K562 (cell line): ENCODE measurements at regions not wholly inside any gene's neighbourhood (a gene's known extent, or its start where the extent isn't known, plus 50 kb on each side); places are given as distances from the start of the nearest gene placed in this dataset.

Experiments used
- ATAC-seq: fragments of 200-7000 bp; cut with Tn5 transposase; 3 replicates; pipeline ENCODE4 v1.9.1; 2020; ENCODE audit warnings: moderate library complexity
- BruUV-seq: library from RNA; stranded (reverse); fragments of 400-500 nt; replicated peaks from 2 replicates; lab custom pipeline; 2021; lab: Mats Ljungman, UMichigan
- CTCF ChIA-PET: fragments of 300-600 bp; formaldehyde crosslinking; extraction: SDS; loops from one replicate; lab custom pipeline; 2021; ENCODE audit warnings: low intra/inter-chr PET ratio; lab: Yijun Ruan, JAX
- POLR2A ChIA-PET: fragments of 300-600, 350-650 bp; sonication (Branson Sonifier 250); formaldehyde crosslinking; extraction: SDS; loops from one replicate; lab custom pipeline; 2021; ENCODE audit warnings: antibody characterized with exemption, inconsistent platforms; lab: Yijun Ruan, JAX
- DNase-seq, 4 experiments: peaks; one replicate each; pipeline versions ENCODE4 v3.0.0 to v3.0.0-alpha.2; 2011 to 2018; ENCODE audit warnings: low spot score in 3 of 4, mixed read lengths in 3 of 4; ENCODE audit errors: extremely low read depth in 1 of 4
- FAIRE-seq: peaks from 2 replicates; lab custom pipeline; 2011; peaks lifted over from hg19 to GRCh38; lab: Jason Lieb, UNC
- H2AFZ ChIP-seq: 2 replicates; pipeline ENCODE4 v1.6.0; 2011; ENCODE audit warnings: low read depth, low read length, control low read depth, inconsistent platforms
- H3K27ac ChIP-seq: fragments of 200-600 bp; 3 replicates; pipeline ENCODE4 v1.8.0; 2011; ENCODE audit warnings: low read depth, mild to moderate bottlenecking, control low read depth, inconsistent platforms, low read length, moderate library complexity, mixed read lengths; ENCODE audit errors: extremely low read depth
- H3K27me3 ChIP-seq, 2 experiments: fragments of 300-600 bp in 1 of 2; 2 replicates in 1 of 2; 3 replicates in 1 of 2; pipeline versions ENCODE4 v1.6.0 to v1.8.0; 2011; ENCODE audit warnings: inconsistent platforms in 2 of 2, low read length in 2 of 2, mild to moderate bottlenecking in 1 of 2, mixed read lengths in 1 of 2, moderate library complexity in 1 of 2; ENCODE audit not compliant: control insufficient read depth in 2 of 2, insufficient read depth in 2 of 2
- H3K36me3 ChIP-seq: fragments of 300-600 bp; 3 replicates; pipeline ENCODE4 v1.8.0; 2011; ENCODE audit warnings: mild to moderate bottlenecking, low read length, inconsistent platforms; ENCODE audit not compliant: control insufficient read depth, insufficient read depth
- H3K4me1 ChIP-seq, 2 experiments: fragments of 200-600 bp in 1 of 2; replicated peaks in 1 of 2; 2 replicates in 1 of 2; 3 replicates in 1 of 2; pipeline versions ENCODE4 v1.5.1 to v1.8.0; 2011; ENCODE audit warnings: inconsistent platforms in 2 of 2, low read length in 2 of 2, mild to moderate bottlenecking in 1 of 2, mixed read lengths in 1 of 2, moderate library complexity in 1 of 2; ENCODE audit not compliant: control insufficient read depth in 2 of 2, insufficient read depth in 2 of 2
- H3K4me2 ChIP-seq: 2 replicates; pipeline ENCODE4 v1.6.1; 2011; ENCODE audit warnings: low read length, control low read depth, inconsistent platforms, mixed read lengths; ENCODE audit not compliant: insufficient read depth
- H3K4me3 ChIP-seq: fragments of 200-600 bp; sonication (generic), shearing (Covaris generic); 2 replicates; pipeline ENCODE4 v1.5.1; 2016; ENCODE audit warnings: control low read depth, inconsistent platforms
- H3K79me2 ChIP-seq: fragments of 200-600 bp; 3 replicates; pipeline ENCODE4 v1.8.0; 2011; ENCODE audit warnings: low read length, inconsistent platforms; ENCODE audit not compliant: control insufficient read depth, insufficient read depth
- H3K9ac ChIP-seq, 2 experiments: 2 replicates each; pipeline versions ENCODE4 v1.6.0 to v1.6.1; 2011; ENCODE audit warnings: low read depth in 2 of 2, low read length in 2 of 2, control low read depth in 1 of 2, inconsistent platforms in 1 of 2, mild to moderate bottlenecking in 1 of 2, mixed read lengths in 1 of 2; ENCODE audit not compliant: insufficient read depth in 1 of 2
- H3K9me1 ChIP-seq: one replicate; pipeline ENCODE4 v1.6.0; 2011; ENCODE audit warnings: inconsistent platforms, mild to moderate bottlenecking, low read length, moderate library complexity; ENCODE audit not compliant: control insufficient read depth, insufficient read depth
- H3K9me3 ChIP-seq: replicated peaks from 2 replicates; pipeline ENCODE4 v1.5.1; 2011; ENCODE audit warnings: low read depth, low read length, inconsistent platforms; ENCODE audit not compliant: control insufficient read depth, insufficient read depth
- H4K20me1 ChIP-seq: replicated peaks from 2 replicates; pipeline ENCODE4 v1.6.1; 2011; ENCODE audit warnings: low read length, inconsistent platforms, mixed read lengths; ENCODE audit not compliant: control insufficient read depth, insufficient read depth
- AFF4 ChIP-seq: sonication (generic); formaldehyde crosslinking; IDR thresholded peaks from 2 replicates; pipeline ENCODE4 v1.8.0; 2023; ENCODE audit warnings: mild to moderate bottlenecking, missing genetic modification reagents
- DNMT1 ChIP-seq: fragments of 450-650 bp; IDR thresholded peaks from 2 replicates; pipeline ENCODE4 v1.6.1; 2016; ENCODE audit warnings: antibody characterized with exemption, mild to moderate bottlenecking
- KAT7 ChIP-seq: sonication (generic); formaldehyde crosslinking; IDR thresholded peaks from 2 replicates; pipeline ENCODE4 v1.8.0; 2022; ENCODE audit warnings: missing genetic modification reagents, mild to moderate bottlenecking, borderline replicate concordance
- SP2 ChIP-seq: IDR thresholded peaks from 2 replicates; pipeline ENCODE4 v1.6.1; 2011; ENCODE audit warnings: mild to moderate bottlenecking, low read depth, low read length, moderate library complexity; ENCODE audit not compliant: poor library complexity, severe bottlenecking; ENCODE audit errors: extremely low read depth
- SRSF7 ChIP-seq: fragments of 200-400 bp; formaldehyde crosslinking; optimal IDR thresholded peaks from 2 replicates; pipeline ENCODE3; 2017; ENCODE audit warnings: mild to moderate bottlenecking, low read depth, low read length
- STAT5B ChIP-seq: fragments of 250-450 bp; sonication (Bioruptor Pico); IDR thresholded peaks from 2 replicates; pipeline ENCODE4 v1.8.0; 2021; ENCODE audit warnings: mild to moderate bottlenecking, inconsistent platforms
- TAF15 ChIP-seq: fragments of 200-400 bp; formaldehyde crosslinking; IDR thresholded peaks from 2 replicates; pipeline ENCODE4 v1.6.1; 2017; ENCODE audit warnings: mild to moderate bottlenecking, low read depth, low read length, moderate library complexity
- ZZZ3 ChIP-seq: fragments of 450-650 bp; IDR thresholded peaks from 2 replicates; pipeline ENCODE4 v1.6.1; 2016; ENCODE audit warnings: antibody characterized with exemption, mild to moderate bottlenecking, moderate library complexity
- WGBS: fragments of 100-300 bp; shearing (Covaris generic); methylation state at CpG from one replicate; pipeline ENCODE4 v1.1.6; 2016; ENCODE audit warnings: low coverage, mixed read lengths; ENCODE audit not compliant: insufficient coverage; ENCODE audit errors: missing lambda C conversion rate; 5-methylcytosine and 5-hydroxymethylcytosine counted together
- in situ Hi-C: fragments of 300-500 bp; cut with MboI; formaldehyde crosslinking; loops from 4 replicates; pipeline ENCODE4 v1.15.0; 2018; ENCODE audit warnings: inconsistent platforms, mixed read lengths
- intact Hi-C: fragments of 100-400 bp; cut with micrococcal nuclease; formaldehyde crosslinking; loops from 2 replicates; pipeline ENCODE4 v1.14.2; 2022

- Histone ChIP-seq H3K9ac (no peak overlapping the region), H3K9me1 (no peaks in the 10 kb centered on the region), H3K79me2 (no peaks in the 10 kb centered on the region), H3K4me1 (no peaks in the 10 kb centered on the region), H3K9me3 (no peaks in the 10 kb centered on the region; the same call in 1 of the 2 replicates), H4K20me1 (no peaks in the 10 kb centered on the region), H3K4me2 (no peak overlapping the region), H3K4me3 (no peak overlapping the region), H3K27me3 (no peaks in the 10 kb centered on the region), H3K36me3 (no peaks in the 10 kb centered on the region), H3K27ac (no peak overlapping the region), H2AFZ (no peak overlapping the region)
- WGBS = 0% methylated on average over 4 of the region's 4 CpGs
- DNase-seq (no peak), ATAC-seq (no peak), FAIRE-seq (no peak)
- ChIA-PET CTCF (no interaction called here), POLR2A (no interaction called here)
- intact Hi-C loops (no loop called here), in situ Hi-C loops (no loop called here)
- BruUV-seq = no TSS peak
- TF ChIP-seq DNMT1 (no peak), KAT7 (CRISPR knock-in tag) (no peak), TAF15 (no peak), STAT5B (CRISPR knock-in tag) (no peak), ZZZ3 (no peak), AFF4 (CRISPR knock-in tag) (no peak), SRSF7 (no peak), SP2 (no peak)
These were observed 107.8 kb downstream of the ZIC4 start for GRCh38 chr3:147298511-147298982.
